Activated T-helper 17 cell treated with anti-CD3 and anti-CD28 coated beads, Interleukin-2, amount 50 U/mL, for 72 hours (primary cell): ENCODE measurements at regions not wholly inside any gene's neighbourhood (a gene's known extent, or its start where the extent isn't known, plus 50 kb on each side); places are given as distances from the start of the nearest gene placed in this dataset.

ENCODE experiments used
- ATAC-seq: fragments of 150-1000 bp; cut with Tn5 transposase; replicated peaks from 2 replicates; pipeline ENCODE4 v1.10.0; 2021; ENCODE audit warnings: mild to moderate bottlenecking, moderate library complexity
- H3K27ac Mint-ChIP-seq: one replicate; pipeline ENCODE4 v1.8.0; 2022; ENCODE audit warnings: mixed read lengths
- H3K27me3 Mint-ChIP-seq: one replicate; pipeline ENCODE4 v1.8.0; 2022; ENCODE audit warnings: mixed read lengths
- H3K36me3 Mint-ChIP-seq: one replicate; pipeline ENCODE4 v1.8.0; 2022; ENCODE audit warnings: low read depth, mild to moderate bottlenecking, mixed read lengths
- H3K4me1 Mint-ChIP-seq: one replicate; pipeline ENCODE4 v1.8.0; 2022; ENCODE audit warnings: mixed read lengths
- H3K4me3 Mint-ChIP-seq: one replicate; pipeline ENCODE4 v1.8.0; 2022; ENCODE audit warnings: mild to moderate bottlenecking, mixed read lengths
- H3K9me3 Mint-ChIP-seq: one replicate; pipeline ENCODE4 v1.8.0; 2022; ENCODE audit warnings: mixed read lengths

- Mint-ChIP-seq H3K27me3 (peaks cover 17% of the 10 kb centered on the region), H3K36me3 (no peaks in the 10 kb centered on the region), H3K4me3 (no peak overlapping the region), H3K27ac (no peak overlapping the region), H3K9me3 (no peaks in the 10 kb centered on the region), H3K4me1 (peaks cover 5% of the 10 kb centered on the region)
- ATAC-seq: no peak
Observed at GRCh38 chr5:167577616-167578015, 713.8 kb upstream of the WWC1 start.

- Mint-ChIP-seq H3K9me3 (peaks cover 4% of the 10 kb centered on the region), H3K4me3 (no peak overlapping the region), H3K27me3 (peaks cover 12% of the 10 kb centered on the region), H3K4me1 (no peaks in the 10 kb centered on the region), H3K27ac (no peak overlapping the region), H3K36me3 (no peaks in the 10 kb centered on the region)
- ATAC-seq: no peak
Observed at GRCh38 chr5:167578977-167579692, 712.3 kb upstream of the WWC1 start.

GRCh38 chr5:167579693-167580055 lies 711.8 kb upstream of the WWC1 start:
- no peaks in the 10 kb centered on the region for H3K4me1 Mint-ChIP-seq
- H3K27me3 Mint-ChIP-seq: peaks cover 7% of the 10 kb centered on the region
- H3K4me3 Mint-ChIP-seq: no peak overlapping the region
- H3K9me3 Mint-ChIP-seq: peaks cover 4% of the 10 kb centered on the region
- H3K36me3 Mint-ChIP-seq: no peaks in the 10 kb centered on the region
- no peak overlapping the region for H3K27ac Mint-ChIP-seq
- ATAC-seq: no peak

GRCh38 chr5:167580608-167581007 lies 710.8 kb upstream of the WWC1 start:
- Mint-ChIP-seq H3K4me1 (no peaks in the 10 kb centered on the region), H3K36me3 (no peaks in the 10 kb centered on the region), H3K27ac (no peak overlapping the region), H3K4me3 (no peak overlapping the region), H3K9me3 (peaks cover 4% of the 10 kb centered on the region), H3K27me3 (peaks cover 7% of the 10 kb centered on the region)
- no peak for ATAC-seq

- H3K27ac Mint-ChIP-seq: no peak overlapping the region
- no peaks in the 10 kb centered on the region for H3K4me1 Mint-ChIP-seq
- H3K36me3 Mint-ChIP-seq: no peaks in the 10 kb centered on the region
- H3K9me3 Mint-ChIP-seq: peaks cover 4% of the 10 kb centered on the region
- H3K27me3 Mint-ChIP-seq: no peaks in the 10 kb centered on the region
- no peak overlapping the region for H3K4me3 Mint-ChIP-seq
- no peak for ATAC-seq
Observed at GRCh38 chr5:167582283-167582682, 709.2 kb upstream of the WWC1 start.

GRCh38 chr5:167582886-167583285 lies 708.6 kb upstream of the WWC1 start:
- H3K9me3 Mint-ChIP-seq: peaks cover 4% of the 10 kb centered on the region
- no peak overlapping the region for H3K4me3 Mint-ChIP-seq
- H3K36me3 Mint-ChIP-seq: no peaks in the 10 kb centered on the region
- H3K27ac Mint-ChIP-seq: no peak overlapping the region
- no peaks in the 10 kb centered on the region for H3K4me1 Mint-ChIP-seq
- no peaks in the 10 kb centered on the region for H3K27me3 Mint-ChIP-seq
- no peak for ATAC-seq

GRCh38 chr5:167585184-167585583 lies 706.3 kb upstream of the WWC1 start:
- Mint-ChIP-seq H3K4me1 (no peaks in the 10 kb centered on the region), H3K27ac (no peak overlapping the region), H3K4me3 (no peak overlapping the region), H3K27me3 (no peaks in the 10 kb centered on the region), H3K9me3 (peaks cover 4% of the 10 kb centered on the region), H3K36me3 (no peaks in the 10 kb centered on the region)
- ATAC-seq: no peak

- ATAC-seq: no peak
- no peak overlapping the region for H3K27ac Mint-ChIP-seq
- H3K9me3 Mint-ChIP-seq: peaks cover 4% of the 10 kb centered on the region
- H3K36me3 Mint-ChIP-seq: no peaks in the 10 kb centered on the region
- no peaks in the 10 kb centered on the region for H3K27me3 Mint-ChIP-seq
- no peak overlapping the region for H3K4me3 Mint-ChIP-seq
- no peaks in the 10 kb centered on the region for H3K4me1 Mint-ChIP-seq
Observed at GRCh38 chr5:167587772-167588437, 703.5 kb upstream of the WWC1 start.

GRCh38 chr5:167592114-167592513 lies 699.3 kb upstream of the WWC1 start:
- Mint-ChIP-seq H3K9me3 (no peaks in the 10 kb centered on the region), H3K36me3 (no peaks in the 10 kb centered on the region), H3K4me1 (no peaks in the 10 kb centered on the region), H3K4me3 (no peak overlapping the region), H3K27me3 (no peaks in the 10 kb centered on the region), H3K27ac (no peak overlapping the region)
- ATAC-seq: no peak

GRCh38 chr5:167593329-167594060 lies 698.0 kb upstream of the WWC1 start:
- Mint-ChIP-seq H3K4me3 (no peak overlapping the region), H3K36me3 (no peaks in the 10 kb centered on the region), H3K9me3 (no peaks in the 10 kb centered on the region), H3K27me3 (no peaks in the 10 kb centered on the region), H3K4me1 (no peaks in the 10 kb centered on the region), H3K27ac (no peak overlapping the region)
- no peak for ATAC-seq

GRCh38 chr5:167594061-167594435 lies 697.4 kb upstream of the WWC1 start:
- no peak for ATAC-seq
- Mint-ChIP-seq H3K36me3 (no peaks in the 10 kb centered on the region), H3K27ac (no peak overlapping the region), H3K4me3 (no peak overlapping the region), H3K27me3 (no peaks in the 10 kb centered on the region), H3K4me1 (no peaks in the 10 kb centered on the region), H3K9me3 (no peaks in the 10 kb centered on the region)

GRCh38 chr5:167594750-167595149 lies 696.7 kb upstream of the WWC1 start:
- H3K36me3 Mint-ChIP-seq: no peaks in the 10 kb centered on the region
- H3K27me3 Mint-ChIP-seq: no peaks in the 10 kb centered on the region
- H3K27ac Mint-ChIP-seq: no peak overlapping the region

GRCh38 chr5:167595196-167595595 lies 696.2 kb upstream of the WWC1 start:
- Mint-ChIP-seq H3K36me3 (no peaks in the 10 kb centered on the region), H3K27ac (no peak overlapping the region), H3K4me3 (no peak overlapping the region), H3K9me3 (no peaks in the 10 kb centered on the region), H3K4me1 (no peaks in the 10 kb centered on the region), H3K27me3 (no peaks in the 10 kb centered on the region)
- ATAC-seq: no peak

More at GRCh38 chr5:167594750-167595149, 696.7 kb upstream of the WWC1 start:
- no peaks in the 10 kb centered on the region for H3K4me1 Mint-ChIP-seq
- no peak for ATAC-seq
- no peaks in the 10 kb centered on the region for H3K9me3 Mint-ChIP-seq
- H3K4me3 Mint-ChIP-seq: no peak overlapping the region

GRCh38 chr5:167598166-167598565 lies 693.3 kb upstream of the WWC1 start:
- H3K4me1 Mint-ChIP-seq: no peaks in the 10 kb centered on the region
- ATAC-seq: no peak
- H3K27me3 Mint-ChIP-seq: no peaks in the 10 kb centered on the region
- no peak overlapping the region for H3K27ac Mint-ChIP-seq
- no peak overlapping the region for H3K4me3 Mint-ChIP-seq
- H3K9me3 Mint-ChIP-seq: no peaks in the 10 kb centered on the region
- H3K36me3 Mint-ChIP-seq: no peaks in the 10 kb centered on the region

GRCh38 chr5:167602067-167602466 lies 689.4 kb upstream of the WWC1 start:
- no peaks in the 10 kb centered on the region for H3K36me3 Mint-ChIP-seq
- H3K27ac Mint-ChIP-seq: no peak overlapping the region
- H3K4me3 Mint-ChIP-seq: no peak overlapping the region
- no peaks in the 10 kb centered on the region for H3K4me1 Mint-ChIP-seq
- no peak for ATAC-seq
- peaks cover 5% of the 10 kb centered on the region for H3K9me3 Mint-ChIP-seq
- H3K27me3 Mint-ChIP-seq: no peaks in the 10 kb centered on the region
